ENCODE measurements at regions not wholly inside any gene's neighbourhood (a gene's known extent, or its start where the extent isn't known, plus 50 kb on each side); places are given as distances from the start of the nearest gene placed in this dataset.

DNA sequence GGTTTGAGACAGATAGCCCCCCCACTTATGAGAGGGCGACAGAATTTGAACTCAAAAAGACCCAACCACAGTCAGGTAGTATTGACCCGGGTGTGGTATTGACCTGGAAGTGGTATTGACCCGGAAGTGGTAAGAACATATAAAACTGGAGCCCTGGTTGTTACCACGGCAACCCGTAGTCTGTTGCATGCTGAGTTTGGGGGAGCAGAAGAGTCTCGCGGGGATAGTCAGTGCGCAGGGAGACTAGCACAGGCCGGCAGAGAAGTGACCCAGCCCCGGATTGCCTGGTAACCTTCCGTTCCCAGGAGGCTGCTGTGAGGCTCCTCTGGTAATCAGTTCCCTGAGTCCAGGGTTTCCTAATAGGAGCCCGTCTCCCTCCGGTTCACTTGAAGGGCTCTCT, 96.2 kb downstream of the SNX5 start (continued):
- TF ChIP-seq, protein P1, sequence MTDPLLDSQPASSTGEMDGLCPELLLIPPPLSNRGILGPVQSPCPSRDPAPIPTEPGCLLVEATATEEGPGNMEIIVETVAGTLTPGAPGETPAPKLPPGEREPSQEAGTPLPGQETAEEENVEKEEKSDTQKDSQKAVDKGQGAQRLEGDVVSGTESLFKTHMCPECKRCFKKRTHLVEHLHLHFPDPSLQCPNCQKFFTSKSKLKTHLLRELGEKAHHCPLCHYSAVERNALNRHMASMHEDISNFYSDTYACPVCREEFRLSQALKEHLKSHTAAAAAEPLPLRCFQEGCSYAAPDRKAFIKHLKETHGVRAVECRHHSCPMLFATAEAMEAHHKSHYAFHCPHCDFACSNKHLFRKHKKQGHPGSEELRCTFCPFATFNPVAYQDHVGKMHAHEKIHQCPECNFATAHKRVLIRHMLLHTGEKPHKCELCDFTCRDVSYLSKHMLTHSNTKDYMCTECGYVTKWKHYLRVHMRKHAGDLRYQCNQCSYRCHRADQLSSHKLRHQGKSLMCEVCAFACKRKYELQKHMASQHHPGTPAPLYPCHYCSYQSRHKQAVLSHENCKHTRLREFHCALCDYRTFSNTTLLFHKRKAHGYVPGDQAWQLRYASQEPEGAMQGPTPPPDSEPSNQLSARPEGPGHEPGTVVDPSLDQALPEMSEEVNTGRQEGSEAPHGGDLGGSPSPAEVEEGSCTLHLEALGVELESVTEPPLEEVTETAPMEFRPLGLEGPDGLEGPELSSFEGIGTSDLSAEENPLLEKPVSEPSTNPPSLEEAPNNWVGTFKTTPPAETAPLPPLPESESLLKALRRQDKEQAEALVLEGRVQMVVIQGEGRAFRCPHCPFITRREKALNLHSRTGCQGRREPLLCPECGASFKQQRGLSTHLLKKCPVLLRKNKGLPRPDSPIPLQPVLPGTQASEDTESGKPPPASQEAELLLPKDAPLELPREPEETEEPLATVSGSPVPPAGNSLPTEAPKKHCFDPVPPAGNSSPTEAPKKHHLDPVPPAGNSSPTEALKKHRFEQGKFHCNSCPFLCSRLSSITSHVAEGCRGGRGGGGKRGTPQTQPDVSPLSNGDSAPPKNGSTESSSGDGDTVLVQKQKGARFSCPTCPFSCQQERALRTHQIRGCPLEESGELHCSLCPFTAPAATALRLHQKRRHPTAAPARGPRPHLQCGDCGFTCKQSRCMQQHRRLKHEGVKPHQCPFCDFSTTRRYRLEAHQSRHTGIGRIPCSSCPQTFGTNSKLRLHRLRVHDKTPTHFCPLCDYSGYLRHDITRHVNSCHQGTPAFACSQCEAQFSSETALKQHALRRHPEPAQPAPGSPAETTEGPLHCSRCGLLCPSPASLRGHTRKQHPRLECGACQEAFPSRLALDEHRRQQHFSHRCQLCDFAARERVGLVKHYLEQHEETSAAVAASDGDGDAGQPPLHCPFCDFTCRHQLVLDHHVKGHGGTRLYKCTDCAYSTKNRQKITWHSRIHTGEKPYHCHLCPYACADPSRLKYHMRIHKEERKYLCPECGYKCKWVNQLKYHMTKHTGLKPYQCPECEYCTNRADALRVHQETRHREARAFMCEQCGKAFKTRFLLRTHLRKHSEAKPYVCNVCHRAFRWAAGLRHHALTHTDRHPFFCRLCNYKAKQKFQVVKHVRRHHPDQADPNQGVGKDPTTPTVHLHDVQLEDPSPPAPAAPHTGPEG (CRISPR knock-in tag; IDR thresholded peaks at IDR 0.05), result 0 out of 2 replicates have a peak, but pooled peaks have one; percentile 51
- no peak for TF ChIP-seq PAXIP1 (CRISPR knock-in tag; conservative IDR thresholded peaks at IDR 0.05)
- TF ChIP-seq REPIN1 (CRISPR knock-in tag; IDR thresholded peaks at IDR 0.05; ENCODE audit: borderline replicate concordance, low read depth), result 0 out of 2 replicates have a peak, but pooled peaks have one; percentile 26
- TF ChIP-seq, protein P2, sequence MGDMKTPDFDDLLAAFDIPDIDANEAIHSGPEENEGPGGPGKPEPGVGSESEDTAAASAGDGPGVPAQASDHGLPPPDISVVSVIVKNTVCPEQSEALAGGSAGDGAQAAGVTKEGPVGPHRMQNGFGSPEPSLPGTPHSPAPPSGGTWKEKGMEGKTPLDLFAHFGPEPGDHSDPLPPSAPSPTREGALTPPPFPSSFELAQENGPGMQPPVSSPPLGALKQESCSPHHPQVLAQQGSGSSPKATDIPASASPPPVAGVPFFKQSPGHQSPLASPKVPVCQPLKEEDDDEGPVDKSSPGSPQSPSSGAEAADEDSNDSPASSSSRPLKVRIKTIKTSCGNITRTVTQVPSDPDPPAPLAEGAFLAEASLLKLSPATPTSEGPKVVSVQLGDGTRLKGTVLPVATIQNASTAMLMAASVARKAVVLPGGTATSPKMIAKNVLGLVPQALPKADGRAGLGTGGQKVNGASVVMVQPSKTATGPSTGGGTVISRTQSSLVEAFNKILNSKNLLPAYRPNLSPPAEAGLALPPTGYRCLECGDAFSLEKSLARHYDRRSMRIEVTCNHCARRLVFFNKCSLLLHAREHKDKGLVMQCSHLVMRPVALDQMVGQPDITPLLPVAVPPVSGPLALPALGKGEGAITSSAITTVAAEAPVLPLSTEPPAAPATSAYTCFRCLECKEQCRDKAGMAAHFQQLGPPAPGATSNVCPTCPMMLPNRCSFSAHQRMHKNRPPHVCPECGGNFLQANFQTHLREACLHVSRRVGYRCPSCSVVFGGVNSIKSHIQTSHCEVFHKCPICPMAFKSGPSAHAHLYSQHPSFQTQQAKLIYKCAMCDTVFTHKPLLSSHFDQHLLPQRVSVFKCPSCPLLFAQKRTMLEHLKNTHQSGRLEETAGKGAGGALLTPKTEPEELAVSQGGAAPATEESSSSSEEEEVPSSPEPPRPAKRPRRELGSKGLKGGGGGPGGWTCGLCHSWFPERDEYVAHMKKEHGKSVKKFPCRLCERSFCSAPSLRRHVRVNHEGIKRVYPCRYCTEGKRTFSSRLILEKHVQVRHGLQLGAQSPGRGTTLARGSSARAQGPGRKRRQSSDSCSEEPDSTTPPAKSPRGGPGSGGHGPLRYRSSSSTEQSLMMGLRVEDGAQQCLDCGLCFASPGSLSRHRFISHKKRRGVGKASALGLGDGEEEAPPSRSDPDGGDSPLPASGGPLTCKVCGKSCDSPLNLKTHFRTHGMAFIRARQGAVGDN (CRISPR knock-in tag; IDR thresholded peaks at IDR 0.05), result peak; percentile 67
- no peak for TF ChIP-seq XBP1 (CRISPR knock-in tag; IDR thresholded peaks at IDR 0.05)
- peak; percentile 25; the same call in 1 of the 2 replicates for TF ChIP-seq GABPA (IDR thresholded peaks at IDR 0.05; ENCODE audit: low read depth, low read length)
- peak; percentile 85 for TF ChIP-seq GABPA (CRISPR knock-in tag; IDR thresholded peaks at IDR 0.05; ENCODE audit: low read depth)
- TF ChIP-seq, protein P3, sequence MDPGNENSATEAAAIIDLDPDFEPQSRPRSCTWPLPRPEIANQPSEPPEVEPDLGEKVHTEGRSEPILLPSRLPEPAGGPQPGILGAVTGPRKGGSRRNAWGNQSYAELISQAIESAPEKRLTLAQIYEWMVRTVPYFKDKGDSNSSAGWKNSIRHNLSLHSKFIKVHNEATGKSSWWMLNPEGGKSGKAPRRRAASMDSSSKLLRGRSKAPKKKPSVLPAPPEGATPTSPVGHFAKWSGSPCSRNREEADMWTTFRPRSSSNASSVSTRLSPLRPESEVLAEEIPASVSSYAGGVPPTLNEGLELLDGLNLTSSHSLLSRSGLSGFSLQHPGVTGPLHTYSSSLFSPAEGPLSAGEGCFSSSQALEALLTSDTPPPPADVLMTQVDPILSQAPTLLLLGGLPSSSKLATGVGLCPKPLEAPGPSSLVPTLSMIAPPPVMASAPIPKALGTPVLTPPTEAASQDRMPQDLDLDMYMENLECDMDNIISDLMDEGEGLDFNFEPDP (CRISPR knock-in tag; conservative IDR thresholded peaks at IDR 0.05), result 0 out of 2 replicates have a peak, but pooled peaks have one; percentile 48
- 0 out of 2 replicates have a peak, but pooled peaks have one; percentile 52 for TF ChIP-seq BRD4 (CRISPR knock-in tag; IDR thresholded peaks at IDR 0.05)

All from HepG2 (cell line).